Panc1 (cell line): ENCODE measurements at regions not wholly inside any gene's neighbourhood (a gene's known extent, or its start where the extent isn't known, plus 50 kb on each side); places are given as distances from the start of the nearest gene placed in this dataset.
"Not testable (repeated sequence)": the region's sequence is repeated elsewhere in the genome, so short reads cannot be mapped to it uniquely, and the experiment has no call there.

Experiments
- ATAC-seq: fragments of 200-7000 bp; cut with Tn5 transposase; 2 replicates; pipeline ENCODE4 v1.9.1; 2020; ENCODE audit warnings: mild to moderate bottlenecking, moderate library complexity
- BruUV-seq: library from RNA; stranded (reverse); fragments of 400-500 nt; replicated peaks from 2 replicates; lab custom pipeline; 2021; lab: Mats Ljungman, UMichigan
- CTCF ChIA-PET: fragments of 300-600 bp; sonication (Branson Sonifier 250); formaldehyde crosslinking; loops from one replicate; lab custom pipeline; 2022; ENCODE audit warnings: antibody characterized with exemption; lab: Charles Lee
- POLR2A ChIA-PET: fragments of 300-600 bp; sonication (Branson Sonifier 250); formaldehyde crosslinking; loops from one replicate; lab custom pipeline; 2022; ENCODE audit warnings: antibody characterized with exemption; lab: Charles Lee
- DNase-seq: peaks from one replicate; pipeline ENCODE4 v3.0.0-alpha.2; 2010; ENCODE audit warnings: low read depth, low spot score
- H3K27ac ChIP-seq: 2 replicates; pipeline ENCODE4 v1.5.1; 2011; ENCODE audit warnings: mild to moderate bottlenecking, low read length, inconsistent platforms
- H3K27me3 ChIP-seq: fragments of 200-500 bp; sonication (Bioruptor generic); 2 replicates; pipeline ENCODE4 v1.6.0; 2014; ENCODE audit warnings: low read length, inconsistent platforms; ENCODE audit not compliant: control insufficient read depth, insufficient read depth
- H3K36me3 ChIP-seq: fragments of 200-500 bp; sonication (Bioruptor generic); 2 replicates; pipeline ENCODE4 v1.5.1; 2014; ENCODE audit warnings: inconsistent platforms, mild to moderate bottlenecking, low read length, moderate library complexity; ENCODE audit not compliant: control insufficient read depth, insufficient read depth
- H3K4me1 ChIP-seq: 2 replicates; pipeline ENCODE4 v1.5.1; 2011; ENCODE audit warnings: inconsistent platforms, mild to moderate bottlenecking, low read length, moderate library complexity; ENCODE audit not compliant: control insufficient read depth, insufficient read depth
- H3K4me3 ChIP-seq, 2 experiments: 2 replicates each; pipeline ENCODE4 v1.5.1; 2011 to 2012; ENCODE audit warnings: low read depth in 2 of 2, low read length in 2 of 2, mild to moderate bottlenecking in 2 of 2, inconsistent platforms in 1 of 2, moderate library complexity in 1 of 2
- H3K9me3 ChIP-seq: fragments of 200-500 bp; sonication (Bioruptor generic); 2 replicates; pipeline ENCODE4 v1.5.1; 2014; ENCODE audit warnings: low read depth, mild to moderate bottlenecking, inconsistent platforms, low read length, moderate library complexity; ENCODE audit not compliant: control insufficient read depth, insufficient read depth
- POLR2AphosphoS5 ChIP-seq: IDR thresholded peaks from 2 replicates; pipeline ENCODE4 v1.6.1; 2012; ENCODE audit warnings: mild to moderate bottlenecking, low read depth, low read length, moderate library complexity
- REST ChIP-seq, 2 experiments: IDR thresholded peaks; 2 replicates each; pipeline ENCODE4 v1.6.1; 2011 to 2012; ENCODE audit warnings: low read depth in 2 of 2, control low read depth in 1 of 2, low read length in 1 of 2, mild to moderate bottlenecking in 1 of 2, moderate library complexity in 1 of 2; ENCODE audit not compliant: insufficient read depth in 1 of 2
- SIN3A ChIP-seq: IDR thresholded peaks from 2 replicates; pipeline ENCODE4 v1.6.1; 2012; ENCODE audit warnings: low read depth, mild to moderate bottlenecking, low read length, moderate library complexity, borderline replicate concordance; ENCODE audit not compliant: insufficient read depth
- TCF7L2 ChIP-seq: IDR thresholded peaks from 2 replicates; pipeline ENCODE4 v1.6.1; 2011; ENCODE audit warnings: mild to moderate bottlenecking, low read depth, low read length, inconsistent platforms
- in situ Hi-C: cut with HindIII; loops from 2 replicates; pipeline ENCODE4 v1.10.0; 2016; ENCODE audit warnings: low sequenced_read_pairs, low pct_unique_long_range_greater_than_20kb
- intact Hi-C: fragments of 100-400 bp; cut with micrococcal nuclease; formaldehyde crosslinking; loops from one replicate; pipeline ENCODE4 v1.10.0; 2022; ENCODE audit not compliant: unreplicated experiment
- TF ChIP-seq, protein P1 (sequence below): fragments of 450-650 bp; IDR thresholded peaks from 2 replicates; pipeline ENCODE4 v1.5.1; 2017; ENCODE audit warnings: mild to moderate bottlenecking

DNA sequence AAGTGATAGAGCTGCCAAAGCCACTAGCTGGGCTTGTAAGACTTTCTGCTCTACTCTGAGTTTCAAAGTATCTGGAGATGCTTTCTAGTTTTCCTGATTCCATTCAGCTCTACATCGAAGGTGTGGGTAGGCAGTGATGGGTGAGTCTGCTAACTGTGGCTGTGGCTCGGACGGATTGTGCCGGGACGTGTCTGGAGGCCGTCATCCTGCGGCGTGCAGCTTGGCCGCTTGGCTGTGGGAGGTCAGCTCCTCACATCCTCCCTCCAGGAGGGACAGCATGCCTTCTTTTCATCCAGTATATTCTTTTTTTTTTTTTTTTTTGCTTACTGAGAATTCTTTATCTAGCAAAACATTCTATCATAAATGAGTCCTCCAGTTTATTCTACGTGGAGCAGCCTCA lies 77.9 kb upstream of the AADAT start:
- CTCF ChIA-PET: no interaction called here
- H3K4me3 ChIP-seq: no peak overlapping the region
- intact Hi-C loops (no loop called here), in situ Hi-C loops (no loop called here)
- DNase-seq: no peak
- POLR2A ChIA-PET: no interaction called here
- no peaks in the 10 kb centered on the region for H3K36me3 ChIP-seq
- BruUV-seq: no TSS peak
- no peak overlapping the region for H3K27ac ChIP-seq
- no peaks in the 10 kb centered on the region for H3K9me3 ChIP-seq
- no peaks in the 10 kb centered on the region for H3K27me3 ChIP-seq
- no peaks in the 10 kb centered on the region for H3K4me1 ChIP-seq
- ATAC-seq: no peak
- no peak for TF ChIP-seq REST (IDR thresholded peaks at IDR 0.05; ENCODE audit: insufficient read depth in 1 of 2, low read depth in 2 of 2, low read length in 1 of 2)
- TF ChIP-seq, protein P1, sequence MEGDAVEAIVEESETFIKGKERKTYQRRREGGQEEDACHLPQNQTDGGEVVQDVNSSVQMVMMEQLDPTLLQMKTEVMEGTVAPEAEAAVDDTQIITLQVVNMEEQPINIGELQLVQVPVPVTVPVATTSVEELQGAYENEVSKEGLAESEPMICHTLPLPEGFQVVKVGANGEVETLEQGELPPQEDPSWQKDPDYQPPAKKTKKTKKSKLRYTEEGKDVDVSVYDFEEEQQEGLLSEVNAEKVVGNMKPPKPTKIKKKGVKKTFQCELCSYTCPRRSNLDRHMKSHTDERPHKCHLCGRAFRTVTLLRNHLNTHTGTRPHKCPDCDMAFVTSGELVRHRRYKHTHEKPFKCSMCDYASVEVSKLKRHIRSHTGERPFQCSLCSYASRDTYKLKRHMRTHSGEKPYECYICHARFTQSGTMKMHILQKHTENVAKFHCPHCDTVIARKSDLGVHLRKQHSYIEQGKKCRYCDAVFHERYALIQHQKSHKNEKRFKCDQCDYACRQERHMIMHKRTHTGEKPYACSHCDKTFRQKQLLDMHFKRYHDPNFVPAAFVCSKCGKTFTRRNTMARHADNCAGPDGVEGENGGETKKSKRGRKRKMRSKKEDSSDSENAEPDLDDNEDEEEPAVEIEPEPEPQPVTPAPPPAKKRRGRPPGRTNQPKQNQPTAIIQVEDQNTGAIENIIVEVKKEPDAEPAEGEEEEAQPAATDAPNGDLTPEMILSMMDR: no peak
- no peak for TF ChIP-seq SIN3A
- no peak for TF ChIP-seq POLR2AphosphoS5
- TF ChIP-seq TCF7L2: no peak

- H3K27me3 ChIP-seq, H3K27ac ChIP-seq, ATAC-seq, H3K9me3 ChIP-seq, CTCF ChIA-PET, DNase-seq, H3K36me3 ChIP-seq, POLR2A ChIA-PET, BruUV-seq, intact Hi-C loops, H3K4me1 ChIP-seq, H3K4me3 ChIP-seq, in situ Hi-C loops: not testable (repeated sequence)
Observed at GRCh38 chr4:170166193-170166592, 76.4 kb upstream of the AADAT start.

DNA sequence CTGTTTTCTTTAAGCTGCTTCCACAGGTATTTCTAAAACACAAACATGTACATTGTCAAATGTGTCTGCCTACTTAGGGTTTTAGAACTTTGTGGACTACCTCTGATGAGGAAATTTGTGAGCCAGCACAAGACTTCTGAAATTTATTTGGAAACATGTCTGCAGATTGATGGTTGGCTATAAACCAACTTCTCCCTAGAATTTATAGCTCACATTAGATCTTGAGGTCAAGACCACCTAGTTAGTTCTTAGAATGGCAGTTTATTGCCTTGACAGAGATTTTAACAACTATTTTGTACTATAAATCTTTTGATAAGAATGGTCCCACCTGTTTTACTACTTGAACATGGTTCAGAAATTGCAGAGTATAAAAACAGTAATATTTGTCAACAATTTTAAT lies 72.7 kb upstream of the AADAT start:
- CTCF ChIA-PET: no interaction called here

More for the DNA sequence above, 72.7 kb upstream of the AADAT start:
- H3K27me3 ChIP-seq: no peaks in the 10 kb centered on the region
- POLR2A ChIA-PET: no interaction called here
- in situ Hi-C loops (no loop called here), intact Hi-C loops (no loop called here)
- no peak for TF ChIP-seq SIN3A
- TF ChIP-seq, protein P1: no peak
- no peak for TF ChIP-seq POLR2AphosphoS5
- no peak for TF ChIP-seq TCF7L2
- H3K9me3 ChIP-seq: no peaks in the 10 kb centered on the region
- no peaks in the 10 kb centered on the region for H3K4me1 ChIP-seq
- H3K36me3 ChIP-seq: no peaks in the 10 kb centered on the region
- no peak for ATAC-seq
- BruUV-seq: no TSS peak
- H3K4me3 ChIP-seq: no peak overlapping the region
- no peak overlapping the region for H3K27ac ChIP-seq
- no peak for DNase-seq
